D341Med (cell line): ENCODE measurements at regions not wholly inside any gene's neighbourhood (a gene's known extent, or its start where the extent isn't known, plus 50 kb on each side); places are given as distances from the start of the nearest gene placed in this dataset.
"Not testable (repeated sequence)": the region's sequence is repeated elsewhere in the genome, so short reads cannot be mapped to it uniquely, and the experiment has no call there.

Source experiments
- DNase-seq: peaks from one replicate; pipeline ENCODE4 v3.0.0; 2012; ENCODE audit warnings: low spot score

- DNase-seq, result peak; percentile 9
Observed at GRCh38 chr22:49015459-49015858, 812.2 kb downstream of the BRD1 start.

GRCh38 chr22:49014227-49015201 is 813.2 kb downstream of the BRD1 start:
- peak; percentile 7 for DNase-seq

- peak; percentile 4 for DNase-seq
Observed at GRCh38 chr22:49013707-49014106, 814.0 kb downstream of the BRD1 start.

GRCh38 chr22:49012712-49013395 is 814.8 kb downstream of the BRD1 start:
- DNase-seq, result no peak

- peak; percentile 12 for DNase-seq
Observed at GRCh38 chr22:49011769-49012648, 815.7 kb downstream of the BRD1 start.

- DNase-seq, result peak; percentile 10
Observed at GRCh38 chr22:49011379-49011768, 816.3 kb downstream of the BRD1 start.

GRCh38 chr22:49010901-49011300 is 816.8 kb downstream of the BRD1 start:
- DNase-seq, result peak; percentile 10

GRCh38 chr22:49010070-49010863 is 817.4 kb downstream of the BRD1 start:
- peak; percentile 20 for DNase-seq

- no peak for DNase-seq
Observed at GRCh38 chr22:49009359-49010063, 818.2 kb downstream of the BRD1 start.

- no peak for DNase-seq
Observed at GRCh38 chr22:49008682-49009235, 818.9 kb downstream of the BRD1 start.

- no peak for DNase-seq
Observed at GRCh38 chr22:49007013-49007653, 820.5 kb downstream of the BRD1 start.

GRCh38 chr22:49006207-49007012 is 821.3 kb downstream of the BRD1 start:
- no peak for DNase-seq

- DNase-seq, result no peak
Observed at GRCh38 chr22:49005557-49005956, 822.1 kb downstream of the BRD1 start.

- no peak for DNase-seq
Observed at GRCh38 chr22:49004484-49005399, 822.9 kb downstream of the BRD1 start.

GRCh38 chr22:48997605-48998004 is 830.1 kb downstream of the BRD1 start:
- DNase-seq, result not testable (repeated sequence)

GRCh38 chr22:48993655-48994054 is 834.0 kb downstream of the BRD1 start:
- DNase-seq, result no peak

- no peak for DNase-seq
Observed at GRCh38 chr22:48984639-48985038, 843.0 kb downstream of the BRD1 start.
